ENCODE measurements at regions not wholly inside any gene's neighbourhood (a gene's known extent, or its start where the extent isn't known, plus 50 kb on each side); places are given as distances from the start of the nearest gene placed in this dataset.

- Histone ChIP-seq H3K4me3 (replicated peaks in 1 of 3; ENCODE audit: low read depth in 2 of 3, low read length in 3 of 3) (no peak overlapping the region), H3K4me1 (ENCODE audit: control insufficient read depth in 1 of 2, insufficient read depth in 2 of 2, low read length in 2 of 2) (no peaks in the 10 kb centered on the region), H3K4me2 (replicated peaks; ENCODE audit: extremely low read depth, low read length, poor library complexity, severe bottlenecking) (no peak overlapping the region), H3K27me3 (ENCODE audit: control insufficient read depth in 2 of 2, insufficient read depth in 2 of 2, low read length in 2 of 2) (no peaks in the 10 kb centered on the region), H2AFZ (ENCODE audit: insufficient read depth, low read depth, low read length, poor library complexity, severe bottlenecking) (no peak overlapping the region), H3K9me3 (replicated peaks in 1 of 2; ENCODE audit: control insufficient read depth in 1 of 2, insufficient read depth in 1 of 2, low read length in 2 of 2) (peaks cover 0 to 6% of the 10 kb centered on the region in 2 donors), H4K20me1 (ENCODE audit: insufficient read depth, low read length) (no peaks in the 10 kb centered on the region), H3K27ac (ENCODE audit: low read depth in 1 of 2, low read length in 2 of 2) (no peak overlapping the region), H3K79me2 (ENCODE audit: insufficient read depth, low read length) (no peaks in the 10 kb centered on the region), H3K36me3 (replicated peaks in 1 of 2; ENCODE audit: control insufficient read depth in 1 of 2, insufficient read depth in 2 of 2, low read length in 2 of 2) (no peaks in the 10 kb centered on the region), H3K9ac (ENCODE audit: insufficient read depth, low read length, poor library complexity, severe bottlenecking) (no peak overlapping the region)
- no peak for TF ChIP-seq CTCF (IDR thresholded peaks at IDR 0.05)
- Mint-ChIP-seq H3K4me1 (no peaks in the 10 kb centered on the region), H3K9me3 (peaks cover 0 to 22% (median 4%) of the 10 kb centered on the region in 7 donors), H3K4me3 (no peak overlapping the region), H3K27me3 (ENCODE audit: low read depth in 3 of 3) (no peaks in the 10 kb centered on the region), H3K27ac (no peak overlapping the region), H3K36me3 (no peaks in the 10 kb centered on the region)
- no peak for DNase-seq
- WGBS (ENCODE audit: insufficient coverage), result no CpG with 5 or more reads among the region's 3 CpGs
- intact Hi-C loops (cut with micrococcal nuclease), result no loop called here
Observed at GRCh38 chr2:34838408-34838807, 1239.3 kb upstream of the FAM98A start.

GRCh38 chr2:34836361-34836760 is 1237.3 kb upstream of the FAM98A start:
- no peak overlapping the region for H3K4me3 ChIP-seq (replicated peaks in 1 of 3; ENCODE audit: low read depth in 2 of 3, low read length in 3 of 3)
- no peaks in the 10 kb centered on the region for H3K36me3 ChIP-seq (replicated peaks in 1 of 2; ENCODE audit: control insufficient read depth in 1 of 2, insufficient read depth in 2 of 2, low read length in 2 of 2)
- H2AFZ ChIP-seq (ENCODE audit: insufficient read depth, low read depth, low read length, poor library complexity, severe bottlenecking), result no peak overlapping the region
- intact Hi-C loops (cut with micrococcal nuclease), result no loop called here
- H3K79me2 ChIP-seq (ENCODE audit: insufficient read depth, low read length), result no peaks in the 10 kb centered on the region
- H3K9me3 ChIP-seq (replicated peaks in 1 of 2; ENCODE audit: control insufficient read depth in 1 of 2, insufficient read depth in 1 of 2, low read length in 2 of 2), result peaks cover 0 to 6% of the 10 kb centered on the region in 2 donors
- H3K9ac ChIP-seq (ENCODE audit: insufficient read depth, low read length, poor library complexity, severe bottlenecking), result no peak overlapping the region
- H3K36me3 Mint-ChIP-seq, result no peaks in the 10 kb centered on the region
- H3K4me1 Mint-ChIP-seq, result no peaks in the 10 kb centered on the region
- no CpG with 5 or more reads among the region's 1 CpG for WGBS (ENCODE audit: insufficient coverage)
- no peak overlapping the region for H3K27ac ChIP-seq (ENCODE audit: low read depth in 1 of 2, low read length in 2 of 2)
- DNase-seq, result no peak
- H3K9me3 Mint-ChIP-seq, result peaks cover 0 to 22% (median 4%) of the 10 kb centered on the region in 7 donors
- H3K4me2 ChIP-seq (replicated peaks; ENCODE audit: extremely low read depth, low read length, poor library complexity, severe bottlenecking), result no peak overlapping the region
- no peaks in the 10 kb centered on the region for H3K27me3 ChIP-seq (ENCODE audit: control insufficient read depth in 2 of 2, insufficient read depth in 2 of 2, low read length in 2 of 2)
- no peak for TF ChIP-seq CTCF (IDR thresholded peaks at IDR 0.05)
- no peaks in the 10 kb centered on the region for H4K20me1 ChIP-seq (ENCODE audit: insufficient read depth, low read length)
- H3K27ac Mint-ChIP-seq, result no peak overlapping the region
- H3K27me3 Mint-ChIP-seq (ENCODE audit: low read depth in 3 of 3), result no peaks in the 10 kb centered on the region
- no peaks in the 10 kb centered on the region for H3K4me1 ChIP-seq (ENCODE audit: control insufficient read depth in 1 of 2, insufficient read depth in 2 of 2, low read length in 2 of 2)
- H3K4me3 Mint-ChIP-seq, result no peak overlapping the region

All from CD14-positive monocyte (primary cell).